ENCODE measurements at regions not wholly inside any gene's neighbourhood (a gene's known extent, or its start where the extent isn't known, plus 50 kb on each side); places are given as distances from the start of the nearest gene placed in this dataset.

GRCh38 chr3:137464341-137464740, 299.8 kb upstream of the SOX14 start:
- WGBS, 2 donors: 63 to 65% methylated on average over 4 of the region's 4 CpGs
- Histone ChIP-seq H3K9me3 (ENCODE audit: control insufficient read depth in 4 of 4, insufficient read depth in 3 of 4, low read length in 3 of 4) (no peaks in the 10 kb centered on the region), H3K27me3 (ENCODE audit: control insufficient read depth in 3 of 3, insufficient read depth in 3 of 3, low read length in 2 of 3) (no peaks in the 10 kb centered on the region), H3K36me3 (ENCODE audit: control insufficient read depth in 4 of 4, insufficient read depth in 4 of 4, low read length in 4 of 4) (no peaks in the 10 kb centered on the region), H3K4me3 (no peak overlapping the region), H3K27ac (ENCODE audit: low read depth in 1 of 2, low read length in 1 of 2) (no peak overlapping the region), H3K9ac (ENCODE audit: insufficient read depth in 1 of 2, low read length in 2 of 2) (no peak overlapping the region), H3K4me1 (ENCODE audit: control insufficient read depth in 5 of 5, insufficient read depth in 5 of 5, low read length in 5 of 5) (no peaks in the 10 kb centered on the region)
- DNase-seq (no peak), ATAC-seq (ENCODE audit: insufficient read depth, low FRiP score) (no peak)
- no peak for TF ChIP-seq CTCF (IDR thresholded peaks at IDR 0.05; ENCODE audit: control extremely low read depth, extremely low read depth)

GRCh38 chr3:137468446-137468845, 295.7 kb upstream of the SOX14 start:
- H3K27ac ChIP-seq (ENCODE audit: low read depth in 1 of 2, low read length in 1 of 2): no peak overlapping the region
- WGBS, 2 donors: 64 to 66% methylated on average over 7 of the region's 7 CpGs
- DNase-seq (no peak), ATAC-seq (ENCODE audit: insufficient read depth, low FRiP score) (no peak)
- no peak for TF ChIP-seq CTCF (IDR thresholded peaks at IDR 0.05; ENCODE audit: control extremely low read depth, extremely low read depth)
- H3K9ac ChIP-seq (ENCODE audit: insufficient read depth in 1 of 2, low read length in 2 of 2): no peak overlapping the region
- no peak overlapping the region for H3K4me3 ChIP-seq
- H3K4me1 ChIP-seq (ENCODE audit: control insufficient read depth in 5 of 5, insufficient read depth in 5 of 5, low read length in 5 of 5): no peaks in the 10 kb centered on the region
- no peaks in the 10 kb centered on the region for H3K9me3 ChIP-seq (ENCODE audit: control insufficient read depth in 4 of 4, insufficient read depth in 3 of 4, low read length in 3 of 4)
- H3K36me3 ChIP-seq (ENCODE audit: control insufficient read depth in 4 of 4, insufficient read depth in 4 of 4, low read length in 4 of 4): no peaks in the 10 kb centered on the region
- no peaks in the 10 kb centered on the region for H3K27me3 ChIP-seq (ENCODE audit: control insufficient read depth in 3 of 3, insufficient read depth in 3 of 3, low read length in 2 of 3)

GRCh38 chr3:137469263-137469662, 294.9 kb upstream of the SOX14 start:
- Histone ChIP-seq H3K36me3 (ENCODE audit: control insufficient read depth in 4 of 4, insufficient read depth in 4 of 4, low read length in 4 of 4) (no peaks in the 10 kb centered on the region), H3K27me3 (ENCODE audit: control insufficient read depth in 3 of 3, insufficient read depth in 3 of 3, low read length in 2 of 3) (no peaks in the 10 kb centered on the region), H3K4me1 (ENCODE audit: control insufficient read depth in 5 of 5, insufficient read depth in 5 of 5, low read length in 5 of 5) (no peaks in the 10 kb centered on the region), H3K9me3 (ENCODE audit: control insufficient read depth in 4 of 4, insufficient read depth in 3 of 4, low read length in 3 of 4) (no peaks in the 10 kb centered on the region), H3K9ac (ENCODE audit: insufficient read depth in 1 of 2, low read length in 2 of 2) (no peak overlapping the region), H3K4me3 (no peak overlapping the region), H3K27ac (ENCODE audit: low read depth in 1 of 2, low read length in 1 of 2) (no peak overlapping the region)
- DNase-seq (no peak), ATAC-seq (ENCODE audit: insufficient read depth, low FRiP score) (no peak)
- TF ChIP-seq CTCF (IDR thresholded peaks at IDR 0.05; ENCODE audit: control extremely low read depth, extremely low read depth): no peak

GRCh38 chr3:137471130-137471529, 293.0 kb upstream of the SOX14 start:
- H3K9ac ChIP-seq (ENCODE audit: insufficient read depth in 1 of 2, low read length in 2 of 2): no peak overlapping the region
- H3K9me3 ChIP-seq (ENCODE audit: control insufficient read depth in 4 of 4, insufficient read depth in 3 of 4, low read length in 3 of 4): no peaks in the 10 kb centered on the region
- H3K36me3 ChIP-seq (ENCODE audit: control insufficient read depth in 4 of 4, insufficient read depth in 4 of 4, low read length in 4 of 4): no peaks in the 10 kb centered on the region
- no peak overlapping the region for H3K4me3 ChIP-seq
- no peak for ATAC-seq (ENCODE audit: insufficient read depth, low FRiP score)
- DNase-seq: no peak
- no peak for TF ChIP-seq CTCF (IDR thresholded peaks at IDR 0.05; ENCODE audit: control extremely low read depth, extremely low read depth)
- no peaks in the 10 kb centered on the region for H3K4me1 ChIP-seq (ENCODE audit: control insufficient read depth in 5 of 5, insufficient read depth in 5 of 5, low read length in 5 of 5)
- no peaks in the 10 kb centered on the region for H3K27me3 ChIP-seq (ENCODE audit: control insufficient read depth in 3 of 3, insufficient read depth in 3 of 3, low read length in 2 of 3)
- 59 to 77% methylated on average over 4 of the region's 4 CpGs for WGBS, 2 donors
- H3K27ac ChIP-seq (ENCODE audit: low read depth in 1 of 2, low read length in 1 of 2): no peak overlapping the region

All from lung (tissue), 11 donors.